HG02970 (cell line): ENCODE measurements at regions not wholly inside any gene's neighbourhood (a gene's known extent, or its start where the extent isn't known, plus 50 kb on each side); places are given as distances from the start of the nearest gene placed in this dataset.
"Not testable (repeated sequence)": the region's sequence is repeated elsewhere in the genome, so short reads cannot be mapped to it uniquely, and the experiment has no call there.

Experiments
- ATAC-seq: cut with Tn5 transposase; IDR thresholded peaks from one replicate; pipeline ENCODE4 v1.9.1; 2021; ENCODE audit warnings: mild to moderate bottlenecking, moderate library complexity, moderate number of reproducible peaks; ENCODE audit not compliant: unreplicated experiment, low FRiP score

DNA sequence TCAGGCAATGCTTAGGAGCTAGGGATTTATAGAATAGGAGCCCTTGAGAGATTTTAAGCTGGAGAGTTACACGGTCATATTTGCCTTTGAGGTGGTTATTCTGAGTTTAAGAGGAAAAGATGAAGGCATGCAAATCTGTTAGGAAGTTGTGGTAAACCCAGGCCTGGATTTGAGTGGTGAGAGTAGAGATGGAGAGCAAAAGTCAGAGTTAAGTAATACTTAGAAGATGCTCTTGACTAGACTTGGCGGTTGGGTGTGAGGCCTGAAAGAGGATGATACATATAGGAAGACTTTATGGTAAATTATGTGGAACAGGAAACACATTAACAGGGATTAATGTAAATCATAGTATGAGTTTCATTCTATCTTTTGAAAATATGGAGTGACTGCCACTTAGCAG, 136.0 kb upstream of the ARX start:
- ATAC-seq = no peak

- ATAC-seq = no peak
Observed at GRCh38 chrX:25144043-25144940, 128.5 kb upstream of the ARX start.

DNA sequence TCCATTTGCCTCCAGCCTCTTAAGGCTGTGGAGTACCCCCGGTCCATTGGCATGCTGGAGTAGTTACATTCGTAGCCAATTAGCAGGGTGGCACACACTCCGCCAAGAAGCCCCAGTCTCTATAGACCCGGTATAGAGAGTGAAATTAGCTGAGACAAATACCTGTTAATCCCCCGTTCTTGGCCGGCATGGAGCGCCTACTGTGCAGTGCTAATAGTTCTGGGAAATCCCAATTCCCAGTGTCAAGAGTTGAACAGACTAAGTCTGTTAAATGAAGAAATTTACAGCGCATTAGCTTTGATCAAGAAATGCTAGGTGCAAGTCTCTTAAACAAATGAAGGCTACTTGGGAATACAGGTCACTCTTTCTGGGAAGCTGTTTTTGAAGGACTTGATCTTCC, 127.8 kb upstream of the ARX start:
- no peak for ATAC-seq

DNA sequence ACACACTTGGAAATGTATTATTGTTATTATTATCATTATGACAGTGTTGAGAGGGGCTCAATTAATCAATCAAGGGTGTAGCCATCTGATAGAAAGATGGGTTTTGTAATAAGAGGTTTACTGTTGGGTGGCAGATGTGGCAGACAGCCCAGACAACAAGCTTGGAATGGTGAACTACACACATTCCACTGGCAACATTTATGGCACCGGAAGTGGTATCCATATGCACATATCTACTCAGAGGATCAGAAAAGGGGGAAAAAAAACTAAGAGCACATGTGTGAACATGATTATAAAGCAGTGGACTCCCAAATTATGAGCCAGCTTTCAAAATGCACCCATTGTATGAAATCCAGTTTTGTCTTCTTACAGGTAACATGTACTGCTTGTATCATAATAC, 125.9 kb upstream of the ARX start:
- ATAC-seq = no peak

DNA sequence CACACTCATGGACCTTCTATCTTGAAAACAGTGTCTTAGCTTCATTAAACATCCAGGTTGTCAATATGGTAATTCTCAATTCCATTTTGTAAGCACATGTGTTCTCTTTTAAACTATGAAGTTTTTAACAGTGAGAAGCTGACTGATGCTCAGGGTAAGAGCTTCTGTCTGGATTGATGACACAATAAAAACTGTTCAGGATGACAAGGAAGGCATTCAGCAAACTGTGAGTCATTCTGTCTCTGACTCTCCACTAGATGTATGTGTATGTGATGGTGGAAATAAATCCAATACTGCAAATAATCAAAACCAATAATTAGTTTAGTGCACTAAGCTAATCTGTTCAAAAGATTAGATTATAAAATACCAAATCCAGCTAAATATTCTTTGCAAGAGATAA, 115.3 kb upstream of the ARX start:
- no peak for ATAC-seq

DNA sequence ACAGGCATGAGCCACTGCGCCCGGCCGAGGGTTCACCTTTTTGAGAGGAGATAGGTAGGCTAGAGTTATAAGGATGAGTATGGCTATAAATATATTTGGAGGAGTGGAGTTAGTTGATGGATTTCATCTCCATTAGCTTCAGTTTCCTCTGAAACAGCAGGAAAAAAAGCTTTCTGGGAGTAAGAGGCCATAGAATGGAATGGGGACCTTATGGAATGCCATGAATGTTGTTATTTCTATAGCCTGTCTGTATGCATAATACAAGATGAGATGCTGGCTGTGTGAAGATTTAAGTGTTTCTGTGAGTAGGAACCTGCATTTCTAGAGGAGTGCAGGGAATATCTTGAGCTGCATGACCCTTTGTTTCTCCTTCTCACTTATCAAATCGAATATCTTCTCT, 114.9 kb upstream of the ARX start:
- no peak for ATAC-seq

GRCh38 chrX:25125483-25125882, 109.7 kb upstream of the ARX start:
- no peak for ATAC-seq

GRCh38 chrX:25124391-25124790, 108.6 kb upstream of the ARX start:
- no peak for ATAC-seq

GRCh38 chrX:25112156-25112555, 96.4 kb upstream of the ARX start:
- ATAC-seq = no peak

- no peak for ATAC-seq
Observed at GRCh38 chrX:25108481-25108880, 92.7 kb upstream of the ARX start.

GRCh38 chrX:25105221-25105620, 89.5 kb upstream of the ARX start:
- ATAC-seq = no peak

- no peak for ATAC-seq
Observed at GRCh38 chrX:25096522-25097045, 80.8 kb upstream of the ARX start.

DNA sequence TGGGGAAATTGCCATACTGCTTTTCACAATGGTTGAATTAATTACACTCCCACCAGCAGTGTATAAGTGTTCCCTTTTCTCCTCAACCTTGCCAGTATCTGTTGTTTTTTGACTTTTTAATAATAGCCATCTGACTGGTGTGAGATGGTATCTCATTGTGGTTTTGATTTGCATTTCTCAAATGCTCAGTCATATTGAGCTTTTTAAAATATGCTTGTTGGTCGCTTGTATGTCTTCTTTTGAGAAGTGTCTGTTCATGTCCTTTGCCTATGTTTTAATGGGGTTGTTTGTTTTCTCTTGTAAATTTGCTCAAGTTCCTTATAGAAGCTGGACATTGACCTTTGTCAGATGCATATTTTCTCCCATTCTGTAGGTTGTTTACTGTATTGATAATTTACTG, 75.4 kb upstream of the ARX start:
- ATAC-seq = not testable (repeated sequence)

DNA sequence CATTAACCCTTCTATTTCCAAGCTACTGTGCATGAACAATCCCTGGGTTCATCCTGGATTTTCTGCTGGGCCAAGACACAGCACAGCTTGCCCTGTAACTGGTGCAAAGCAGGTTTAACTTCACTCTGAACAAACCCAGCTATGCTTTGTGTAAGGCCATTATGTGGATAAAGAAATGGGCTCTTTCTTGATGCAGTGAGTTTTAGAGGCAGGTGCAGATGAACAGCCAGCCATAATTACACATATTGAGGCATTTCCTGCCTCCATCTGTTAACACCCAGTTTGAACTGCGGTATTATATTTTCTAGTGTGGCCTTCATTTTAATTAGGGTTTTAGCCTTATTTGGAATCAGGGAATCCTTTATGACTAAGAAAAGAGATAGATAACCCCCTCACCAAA, 68.7 kb upstream of the ARX start:
- ATAC-seq = no peak

GRCh38 chrX:25083661-25084060, 67.9 kb upstream of the ARX start:
- ATAC-seq = no peak

- no peak for ATAC-seq
Observed at GRCh38 chrX:25079020-25079419, 63.3 kb upstream of the ARX start.

- no peak for ATAC-seq
Observed at GRCh38 chrX:25076941-25077500, 61.3 kb upstream of the ARX start.

DNA sequence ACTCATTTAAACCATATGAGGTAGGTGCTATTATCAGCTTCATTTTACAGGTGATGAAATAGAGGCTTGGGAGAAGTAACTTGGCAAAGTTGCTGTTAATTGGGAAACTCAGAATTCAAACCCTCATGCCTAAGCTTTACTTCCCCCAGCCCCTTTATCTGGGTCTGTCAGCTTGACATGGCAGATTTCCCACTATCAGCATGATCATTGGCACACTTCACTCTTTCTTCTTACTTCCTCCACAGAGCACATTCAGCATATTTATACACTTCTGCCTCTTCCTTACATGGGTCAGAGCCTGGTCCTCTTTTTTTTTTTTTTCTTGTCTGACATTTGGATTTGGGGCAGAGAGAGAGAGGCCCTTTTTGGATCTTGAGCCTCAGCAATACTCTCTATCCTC, 56.5 kb upstream of the ARX start:
- ATAC-seq = no peak

GRCh38 chrX:25070038-25070437, 54.3 kb upstream of the ARX start:
- ATAC-seq = no peak

GRCh38 chrX:25069209-25069608, 53.4 kb upstream of the ARX start:
- ATAC-seq = no peak

- no peak for ATAC-seq
Observed at GRCh38 chrX:25068340-25068739, 52.6 kb upstream of the ARX start.
